HEK293T (cell line): ENCODE measurements at regions not wholly inside any gene's neighbourhood (a gene's known extent, or its start where the extent isn't known, plus 50 kb on each side); places are given as distances from the start of the nearest gene placed in this dataset.
"Not testable (repeated sequence)": the region's sequence is repeated elsewhere in the genome, so short reads cannot be mapped to it uniquely, and the experiment has no call there.

ENCODE experiments used
- CTCF ChIA-PET: fragments of 350-600 bp; formaldehyde crosslinking; extraction: SDS; loops from one replicate; lab custom pipeline; 2021; ENCODE audit warnings: antibody characterized with exemption, inconsistent platforms; lab: Yijun Ruan, JAX
- POLR2A ChIA-PET: fragments of 350-600 bp; formaldehyde crosslinking; extraction: SDS; loops from one replicate; lab custom pipeline; 2020; ENCODE audit warnings: antibody characterized with exemption, inconsistent platforms; lab: Yijun Ruan, JAX
- DNase-seq: peaks from one replicate; pipeline ENCODE4 v3.0.0; 2012; ENCODE audit warnings: mixed read lengths; ENCODE audit errors: extremely low spot score
- ARNT ChIP-seq: fragments of 450-650 bp; IDR thresholded peaks from 2 replicates; pipeline ENCODE4 v1.6.1; 2017; ENCODE audit warnings: mild to moderate bottlenecking
- BHLHE40 ChIP-seq: fragments of 450-650 bp; IDR thresholded peaks from 2 replicates; pipeline ENCODE4 v1.6.1; 2016; ENCODE audit warnings: mild to moderate bottlenecking, moderate library complexity, borderline replicate concordance
- CTBP1 ChIP-seq: fragments of 450-650 bp; IDR thresholded peaks from 2 replicates; pipeline ENCODE4 v1.6.1; 2016; ENCODE audit warnings: borderline replicate concordance
- ELF4 ChIP-seq: fragments of 450-650 bp; IDR thresholded peaks from 2 replicates; pipeline ENCODE4 v1.6.1; 2017; ENCODE audit warnings: antibody characterized with exemption
- FOXA1 ChIP-seq: fragments of 450-650 bp; IDR thresholded peaks from 2 replicates; pipeline ENCODE4 v1.6.1; 2016; ENCODE audit warnings: mild to moderate bottlenecking
- FOXK2 ChIP-seq: fragments of 450-650 bp; IDR thresholded peaks from 2 replicates; pipeline ENCODE4 v1.6.1; 2016; ENCODE audit warnings: mild to moderate bottlenecking
- FOXM1 ChIP-seq: fragments of 450-650 bp; IDR thresholded peaks from 2 replicates; pipeline ENCODE4 v1.6.1; 2017; ENCODE audit warnings: mild to moderate bottlenecking, borderline replicate concordance
- HDGF ChIP-seq: fragments of 450-650 bp; IDR thresholded peaks from 2 replicates; pipeline ENCODE4 v1.6.1; 2017; ENCODE audit warnings: antibody characterized with exemption, borderline replicate concordance
- L3MBTL2 ChIP-seq: fragments of 450-650 bp; conservative IDR thresholded peaks from 2 replicates; pipeline ENCODE4 v1.6.1; 2016; ENCODE audit warnings: mild to moderate bottlenecking
- LEF1 ChIP-seq: fragments of 450-650 bp; IDR thresholded peaks from 2 replicates; pipeline ENCODE4 v1.6.1; 2017; ENCODE audit warnings: mild to moderate bottlenecking, borderline replicate concordance
- NFRKB ChIP-seq: fragments of 450-650 bp; IDR thresholded peaks from 2 replicates; pipeline ENCODE4 v1.6.1; 2016; ENCODE audit warnings: mild to moderate bottlenecking, moderate library complexity
- PKNOX1 ChIP-seq: fragments of 450-650 bp; IDR thresholded peaks from 2 replicates; pipeline ENCODE4 v1.6.1; 2016
- SP1 ChIP-seq: fragments of 450-650 bp; IDR thresholded peaks from 2 replicates; pipeline ENCODE4 v1.6.1; 2017
- SUZ12 ChIP-seq: fragments of 450-650 bp; IDR thresholded peaks from 2 replicates; pipeline ENCODE4 v1.6.1; 2016; ENCODE audit warnings: mild to moderate bottlenecking
- TARDBP ChIP-seq: fragments of 450-650 bp; IDR thresholded peaks from 2 replicates; pipeline ENCODE4 v1.6.1; 2016
- ZNF384 ChIP-seq: fragments of 450-650 bp; IDR thresholded peaks from 2 replicates; pipeline ENCODE4 v1.6.1; 2016

GRCh38 chr1:38777464-38777957 lies 82.1 kb downstream of the RRAGC start:
- POLR2A ChIA-PET: no interaction called here
- TF ChIP-seq FOXK2: no peak
- no peak for DNase-seq
- CTCF ChIA-PET: interaction anchor here (0.7 to 0.9 kb wide), 2 partner anchors 40 to 47 kb away, joined by 3 read pairs; no protein-coding TSS in a partner anchor

DNA sequence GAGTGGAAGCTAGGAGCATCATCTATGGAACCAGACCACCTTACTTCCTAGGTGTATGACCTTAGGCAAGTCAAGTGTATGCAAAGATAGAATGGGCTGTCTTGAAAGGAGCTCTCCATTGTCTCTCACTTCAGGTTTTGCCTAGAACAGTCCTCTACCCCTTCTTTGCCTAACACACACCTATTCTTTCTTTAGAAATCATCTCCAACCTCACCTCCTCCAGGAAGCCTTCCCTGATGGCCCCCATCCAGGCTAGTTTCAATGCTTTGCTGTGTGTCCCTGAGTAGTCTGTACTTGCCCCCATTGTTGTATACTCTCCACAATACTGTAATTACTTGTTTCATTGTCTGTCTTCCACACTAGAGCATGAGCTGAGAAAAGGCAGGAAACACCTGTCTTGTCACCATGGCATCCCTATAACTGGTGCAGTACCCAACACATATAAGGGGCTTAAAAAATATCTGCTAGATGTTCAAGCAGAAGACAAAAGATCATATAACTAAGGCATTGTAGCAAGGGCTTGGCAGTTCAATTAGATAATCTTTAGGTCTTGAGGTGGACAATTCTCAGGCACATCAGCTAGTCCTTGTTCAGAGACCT lies 83.0 kb downstream of the RRAGC start:
- ChIA-PET POLR2A (interaction anchor here (1.3 to 1.5 kb wide), 2 partner anchors 9 to 10 kb away, joined by 3 to 6 read pairs; no protein-coding TSS in a partner anchor), CTCF (interaction anchor here (0.9 kb wide), 1 partner anchor 48 kb away, joined by 3 read pairs; no protein-coding TSS in a partner anchor)
- no peak for TF ChIP-seq HDGF
- no peak for TF ChIP-seq ELF4
- no peak for TF ChIP-seq CTBP1
- no peak for TF ChIP-seq FOXK2
- TF ChIP-seq SUZ12: no peak
- no peak for TF ChIP-seq SP1
- no peak for TF ChIP-seq FOXA1
- TF ChIP-seq LEF1: no peak
- no peak for TF ChIP-seq L3MBTL2
- TF ChIP-seq TARDBP: no peak
- no peak for TF ChIP-seq ZNF384
- TF ChIP-seq ARNT: no peak
- no peak for TF ChIP-seq PKNOX1
- no peak for TF ChIP-seq FOXM1
- TF ChIP-seq NFRKB: no peak
- TF ChIP-seq BHLHE40: no peak
- no peak for DNase-seq

DNA sequence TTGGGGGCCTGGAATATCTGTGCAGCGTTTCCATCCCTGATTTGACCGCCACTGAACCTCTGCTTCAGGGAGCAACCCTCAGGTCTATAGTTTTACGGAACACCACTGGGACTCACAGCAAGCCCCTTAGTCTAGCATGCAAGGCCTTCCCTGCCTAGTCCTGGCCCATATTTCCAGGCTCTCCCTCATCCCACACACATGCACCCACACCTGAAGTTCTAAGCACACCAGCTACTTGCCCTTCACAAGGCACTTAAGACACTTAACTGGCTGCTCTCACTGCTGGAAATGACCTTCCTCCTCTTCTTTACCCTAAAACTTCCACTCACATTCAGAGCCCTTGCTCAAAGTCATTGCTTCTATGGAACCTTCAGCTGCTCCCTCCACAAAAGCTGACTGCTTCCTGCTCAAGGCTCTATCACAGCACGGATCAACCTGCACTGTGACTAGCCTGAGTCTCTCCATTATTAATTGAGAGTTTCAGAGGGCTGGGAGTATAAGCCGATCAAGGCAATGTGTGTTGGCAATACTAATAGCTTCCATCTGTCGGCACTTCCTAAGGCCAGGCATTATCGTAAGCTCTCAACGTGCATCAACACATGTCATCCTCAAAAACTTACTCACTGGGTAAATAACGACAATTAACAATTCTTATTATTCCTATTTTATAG lies 84.3 kb downstream of the RRAGC start:
- ChIA-PET POLR2A (interaction anchor here (1.3 to 1.6 kb wide), 3 partner anchors 10 to 11 kb away, joined by 3 to 6 read pairs (median 5); no protein-coding TSS in a partner anchor), CTCF (no interaction called here)
- no peak for DNase-seq
- TF ChIP-seq FOXK2 (no peak), NFRKB (no peak), LEF1 (no peak), TARDBP (no peak), FOXA1 (no peak), SP1 (no peak), L3MBTL2 (no peak), PKNOX1 (no peak), SUZ12 (no peak), CTBP1 (no peak), FOXM1 (no peak), HDGF (no peak), ZNF384 (no peak), BHLHE40 (no peak), ARNT (no peak), ELF4 (no peak)

- no peak for TF ChIP-seq TARDBP
- TF ChIP-seq SP1: no peak
- TF ChIP-seq PKNOX1: no peak
- ChIA-PET POLR2A (interaction anchor here (1.6 kb wide), 1 partner anchor 12 kb away, joined by 5 read pairs; no protein-coding TSS in a partner anchor), CTCF (no interaction called here)
- no peak for DNase-seq
Observed at GRCh38 chr1:38773483-38773882, 86.1 kb downstream of the RRAGC start.

DNA sequence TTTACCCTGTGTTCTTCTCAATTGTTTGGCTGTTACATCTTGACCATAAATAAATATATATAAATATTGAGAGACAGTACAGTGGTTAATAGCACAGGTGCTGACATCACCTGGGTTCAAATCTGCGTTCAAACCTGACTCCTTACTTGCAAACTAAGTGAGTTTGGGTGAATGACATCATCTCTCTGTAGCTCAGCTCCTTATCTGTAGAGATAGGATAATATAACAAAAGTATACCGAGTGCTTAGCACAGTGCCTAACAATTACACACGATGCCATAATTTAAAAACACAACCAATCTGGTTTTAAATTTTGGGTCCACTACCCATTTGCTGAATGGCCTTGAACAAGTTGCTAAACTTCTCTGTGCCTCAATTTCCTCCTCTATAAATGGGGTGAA lies 86.6 kb downstream of the RRAGC start:
- DNase-seq: no peak
- ChIA-PET CTCF (no interaction called here), POLR2A (interaction anchor here (1.4 kb wide), 1 partner anchor 13 kb away, joined by 4 read pairs; no protein-coding TSS in a partner anchor)
- TF ChIP-seq PKNOX1 (no peak), BHLHE40 (no peak), LEF1 (no peak), FOXA1 (no peak), HDGF (no peak), ELF4 (no peak), NFRKB (no peak), SP1 (no peak), TARDBP (no peak), FOXK2 (no peak)

DNA sequence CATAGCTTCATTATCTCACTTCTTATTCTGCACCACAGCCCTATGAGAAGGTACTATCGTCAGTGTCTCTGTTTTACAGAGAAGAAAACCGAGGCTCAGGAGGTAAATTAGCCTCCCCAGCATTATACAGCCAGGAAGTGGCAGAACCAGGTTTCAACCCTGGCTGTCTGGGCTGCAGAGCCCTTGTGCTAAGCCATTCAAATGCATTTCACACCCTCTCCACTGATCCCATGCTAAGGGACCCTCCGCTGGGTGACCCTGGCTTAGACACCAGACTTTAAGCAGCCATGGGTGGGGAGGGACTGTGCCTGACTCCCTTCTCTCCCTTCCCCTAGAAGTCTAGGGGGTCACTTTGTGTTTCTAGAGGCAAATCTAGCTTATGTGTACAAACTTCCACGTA lies 87.5 kb downstream of the RRAGC start:
- ChIA-PET POLR2A (interaction anchor here (1.4 kb wide), 1 partner anchor 14 kb away, joined by 4 read pairs; no protein-coding TSS in a partner anchor), CTCF (no interaction called here)
- no peak for TF ChIP-seq FOXA1
- DNase-seq: no peak

GRCh38 chr1:38770516-38771173 lies 88.9 kb downstream of the RRAGC start:
- POLR2A ChIA-PET, CTCF ChIA-PET, DNase-seq: not testable (repeated sequence)
